ENCODE measurements at regions not wholly inside any gene's neighbourhood (a gene's known extent, or its start where the extent isn't known, plus 50 kb on each side); places are given as distances from the start of the nearest gene placed in this dataset.

GRCh38 chr18:40412410-40412809 is 1542.6 kb upstream of the PIK3C3 start:
- DNase-seq: no peak

- no peak for DNase-seq
These were observed 1547.1 kb upstream of the PIK3C3 start for GRCh38 chr18:40407909-40408308.

GRCh38 chr18:40404284-40404683 is 1550.8 kb upstream of the PIK3C3 start:
- DNase-seq: no peak

GRCh38 chr18:40402052-40402451 is 1553.0 kb upstream of the PIK3C3 start:
- DNase-seq: no peak

GRCh38 chr18:40388121-40388520 is 1566.9 kb upstream of the PIK3C3 start:
- DNase-seq: no peak

GRCh38 chr18:40387130-40387787 is 1567.8 kb upstream of the PIK3C3 start:
- no peak for DNase-seq

- no peak for DNase-seq
These were observed 1572.8 kb upstream of the PIK3C3 start for GRCh38 chr18:40382197-40382596.

GRCh38 chr18:40380686-40381439 is 1574.2 kb upstream of the PIK3C3 start:
- DNase-seq: no peak

- DNase-seq: no peak
These were observed 1579.2 kb upstream of the PIK3C3 start for GRCh38 chr18:40375837-40376236.

- DNase-seq: no peak
These were observed 1583.4 kb upstream of the PIK3C3 start for GRCh38 chr18:40371673-40372072.

- DNase-seq: no peak
These were observed 1587.5 kb upstream of the PIK3C3 start for GRCh38 chr18:40367576-40367975.

GRCh38 chr18:40366521-40366920 is 1588.5 kb upstream of the PIK3C3 start:
- DNase-seq: no peak

GRCh38 chr18:40365526-40365925 is 1589.5 kb upstream of the PIK3C3 start:
- DNase-seq: no peak

- no peak for DNase-seq
These were observed 1594.5 kb upstream of the PIK3C3 start for GRCh38 chr18:40360558-40360957.

GRCh38 chr18:40357536-40357935 is 1597.5 kb upstream of the PIK3C3 start:
- DNase-seq: no peak

GRCh38 chr18:40356168-40356567 is 1598.9 kb upstream of the PIK3C3 start:
- DNase-seq: no peak

GRCh38 chr18:40355726-40356125 is 1599.3 kb upstream of the PIK3C3 start:
- no peak for DNase-seq

- DNase-seq: no peak
These were observed 1606.8 kb upstream of the PIK3C3 start for GRCh38 chr18:40348196-40348595.

- DNase-seq: no peak
These were observed 1607.8 kb upstream of the PIK3C3 start for GRCh38 chr18:40347261-40347660.

GRCh38 chr18:40346146-40346545 is 1608.9 kb upstream of the PIK3C3 start:
- no peak for DNase-seq

- DNase-seq: no peak
These were observed 1613.3 kb upstream of the PIK3C3 start for GRCh38 chr18:40341701-40342100.

- DNase-seq: no peak
These were observed 1616.8 kb upstream of the PIK3C3 start for GRCh38 chr18:40338284-40338683.

GRCh38 chr18:40326985-40327384 is 1628.0 kb upstream of the PIK3C3 start:
- DNase-seq: no peak

- no peak for DNase-seq
These were observed 1629.0 kb upstream of the PIK3C3 start for GRCh38 chr18:40325988-40326387.

GRCh38 chr18:40314199-40314598 is 1640.8 kb upstream of the PIK3C3 start:
- DNase-seq: no peak
